IPS-18a (cell line): ENCODE measurements at regions not wholly inside any gene's neighbourhood (a gene's known extent, or its start where the extent isn't known, plus 50 kb on each side); places are given as distances from the start of the nearest gene placed in this dataset.

ENCODE experiments used
- H3K27ac ChIP-seq: one replicate; pipeline ENCODE4 v1.5.1; 2013; ENCODE audit warnings: low read length
- H3K27me3 ChIP-seq: one replicate; pipeline ENCODE4 v1.6.1; 2013; ENCODE audit warnings: mild to moderate bottlenecking, low read length; ENCODE audit not compliant: control insufficient read depth, insufficient read depth
- H3K36me3 ChIP-seq: one replicate; pipeline ENCODE4 v1.6.1; 2013; ENCODE audit warnings: low read depth, low read length; ENCODE audit not compliant: control insufficient read depth
- H3K4me1 ChIP-seq: one replicate; pipeline ENCODE4 v1.6.1; 2013; ENCODE audit warnings: low read depth, low read length; ENCODE audit not compliant: control insufficient read depth
- H3K4me3 ChIP-seq: one replicate; pipeline ENCODE4 v1.5.1; 2013; ENCODE audit warnings: low read length
- H3K9ac ChIP-seq: one replicate; pipeline ENCODE4 v1.6.1; 2013; ENCODE audit warnings: mild to moderate bottlenecking, low read length, moderate library complexity
- H3K9me3 ChIP-seq: one replicate; pipeline ENCODE4 v1.6.1; 2013; ENCODE audit warnings: low read depth, low read length; ENCODE audit not compliant: control insufficient read depth

DNA sequence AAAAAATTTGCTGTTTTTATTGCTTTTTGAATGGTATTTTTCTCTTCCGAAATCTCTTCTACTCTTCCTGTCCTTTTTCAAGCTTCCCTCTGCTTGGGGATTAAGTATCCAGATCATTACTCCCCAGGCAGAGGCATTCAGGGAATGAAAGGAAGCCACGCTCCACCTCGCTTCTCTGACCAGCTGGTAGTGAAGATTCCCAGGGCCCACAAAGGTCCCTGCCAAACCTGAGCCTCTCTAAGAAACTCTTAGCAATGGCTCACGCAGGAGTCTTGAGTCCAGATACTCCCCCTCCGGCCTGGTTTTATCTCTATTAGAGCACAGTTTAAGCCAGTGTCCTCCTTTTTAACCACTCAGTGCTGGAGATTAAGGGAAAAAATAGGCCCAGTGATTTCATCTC is 51.4 kb upstream of the SOD3 start:
- no peaks in the 10 kb centered on the region for H3K9me3 ChIP-seq
- no peaks in the 10 kb centered on the region for H3K27me3 ChIP-seq
- no peak overlapping the region for H3K9ac ChIP-seq
- peaks cover 11% of the 10 kb centered on the region for H3K4me1 ChIP-seq
- H3K36me3 ChIP-seq = no peaks in the 10 kb centered on the region
- H3K27ac ChIP-seq = no peak overlapping the region
- H3K4me3 ChIP-seq = no peak overlapping the region

- Histone ChIP-seq H3K4me1 (peaks cover 11% of the 10 kb centered on the region), H3K36me3 (no peaks in the 10 kb centered on the region), H3K9ac (no peak overlapping the region), H3K4me3 (no peak overlapping the region), H3K27ac (no peak overlapping the region), H3K27me3 (no peaks in the 10 kb centered on the region), H3K9me3 (no peaks in the 10 kb centered on the region)
Measured at GRCh38 chr4:24745172-24745895, 50.0 kb upstream of the SOD3 start.
